GM13977 (cell line): ENCODE measurements at regions not wholly inside any gene's neighbourhood (a gene's known extent, or its start where the extent isn't known, plus 50 kb on each side); places are given as distances from the start of the nearest gene placed in this dataset.
"Not testable (repeated sequence)": the region's sequence is repeated elsewhere in the genome, so short reads cannot be mapped to it uniquely, and the experiment has no call there.

Experiments
- DNase-seq: peaks from one replicate; pipeline ENCODE4 v3.0.0; 2012; ENCODE audit warnings: low spot score
- in situ Hi-C: fragments of 300-500 bp; cut with MboI; formaldehyde crosslinking; loops from one replicate; pipeline ENCODE4 v1.12.0; 2022; ENCODE audit warnings: low sequenced_read_pairs, low pct_unique_long_range_greater_than_20kb, mixed read lengths, inconsistent platforms; ENCODE audit not compliant: unreplicated experiment
- TF ChIP-seq, protein P1 (sequence below): IDR thresholded peaks from 2 replicates; pipeline ENCODE4 v1.5.1; 2012; ENCODE audit warnings: mild to moderate bottlenecking, control low read depth; ENCODE audit not compliant: insufficient read depth; ENCODE audit errors: extremely low read depth, missing control alignments

- TF ChIP-seq, protein P1, sequence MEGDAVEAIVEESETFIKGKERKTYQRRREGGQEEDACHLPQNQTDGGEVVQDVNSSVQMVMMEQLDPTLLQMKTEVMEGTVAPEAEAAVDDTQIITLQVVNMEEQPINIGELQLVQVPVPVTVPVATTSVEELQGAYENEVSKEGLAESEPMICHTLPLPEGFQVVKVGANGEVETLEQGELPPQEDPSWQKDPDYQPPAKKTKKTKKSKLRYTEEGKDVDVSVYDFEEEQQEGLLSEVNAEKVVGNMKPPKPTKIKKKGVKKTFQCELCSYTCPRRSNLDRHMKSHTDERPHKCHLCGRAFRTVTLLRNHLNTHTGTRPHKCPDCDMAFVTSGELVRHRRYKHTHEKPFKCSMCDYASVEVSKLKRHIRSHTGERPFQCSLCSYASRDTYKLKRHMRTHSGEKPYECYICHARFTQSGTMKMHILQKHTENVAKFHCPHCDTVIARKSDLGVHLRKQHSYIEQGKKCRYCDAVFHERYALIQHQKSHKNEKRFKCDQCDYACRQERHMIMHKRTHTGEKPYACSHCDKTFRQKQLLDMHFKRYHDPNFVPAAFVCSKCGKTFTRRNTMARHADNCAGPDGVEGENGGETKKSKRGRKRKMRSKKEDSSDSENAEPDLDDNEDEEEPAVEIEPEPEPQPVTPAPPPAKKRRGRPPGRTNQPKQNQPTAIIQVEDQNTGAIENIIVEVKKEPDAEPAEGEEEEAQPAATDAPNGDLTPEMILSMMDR: no peak
- in situ Hi-C loops: no loop called here
- no peak for DNase-seq
Measured at GRCh38 chr10:53382543-53382942, 610.0 kb upstream of the MBL2 start.

- TF ChIP-seq, protein P1: no peak
- in situ Hi-C loops: no loop called here
- no peak for DNase-seq
Measured at GRCh38 chr10:53379956-53380355, 607.4 kb upstream of the MBL2 start.

DNA sequence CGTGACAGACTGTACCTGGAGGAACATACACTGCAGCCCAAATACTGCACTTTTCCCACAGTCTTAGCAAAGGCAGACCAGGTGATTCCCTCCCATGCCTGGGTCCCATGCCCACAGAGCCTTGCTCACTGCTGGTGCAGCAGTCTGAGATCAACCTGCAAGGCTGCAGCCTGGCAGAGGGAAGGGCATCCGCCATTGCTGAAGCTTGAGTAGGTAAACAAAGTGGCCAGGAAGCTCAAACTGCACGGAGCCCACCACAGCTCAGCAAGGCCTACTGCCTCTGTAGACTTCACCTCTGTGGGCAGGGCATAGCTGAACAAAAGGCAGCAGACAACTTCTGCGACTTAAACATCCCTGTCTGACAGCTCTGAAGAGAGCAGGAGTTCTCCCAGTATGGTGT lies 597.8 kb upstream of the MBL2 start:
- TF ChIP-seq, protein P1: no peak
- no peak for DNase-seq
- in situ Hi-C loops: no loop called here

DNA sequence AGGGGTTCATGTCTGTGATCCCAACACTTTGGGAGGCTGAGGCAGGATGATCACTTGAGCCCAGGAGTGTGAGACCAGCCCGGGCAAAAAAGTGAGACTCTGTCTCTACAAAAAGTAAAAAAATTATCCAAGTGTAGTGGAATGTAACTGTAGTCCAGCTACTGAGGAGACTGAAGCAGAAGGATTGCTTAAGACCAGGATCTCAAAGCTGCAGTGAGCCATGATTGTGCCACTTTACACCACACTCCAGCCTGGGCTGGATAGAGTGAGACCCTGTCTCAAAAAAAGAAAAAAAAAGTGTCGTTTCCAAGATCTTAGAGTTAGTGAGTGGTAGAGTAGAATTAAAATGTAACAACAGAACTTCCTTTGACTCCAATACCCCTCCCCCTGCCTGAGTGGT lies 589.4 kb upstream of the MBL2 start:
- in situ Hi-C loops: no loop called here
- no peak for DNase-seq
- TF ChIP-seq, protein P1: no peak

- in situ Hi-C loops: no loop called here
Measured at GRCh38 chr10:53361281-53361680, 588.7 kb upstream of the MBL2 start.

GRCh38 chr10:53358978-53359377 lies 586.4 kb upstream of the MBL2 start:
- in situ Hi-C loops, DNase-seq: not testable (repeated sequence)

More at GRCh38 chr10:53361281-53361680, 588.7 kb upstream of the MBL2 start:
- no peak for DNase-seq
- TF ChIP-seq, protein P1: no peak

DNA sequence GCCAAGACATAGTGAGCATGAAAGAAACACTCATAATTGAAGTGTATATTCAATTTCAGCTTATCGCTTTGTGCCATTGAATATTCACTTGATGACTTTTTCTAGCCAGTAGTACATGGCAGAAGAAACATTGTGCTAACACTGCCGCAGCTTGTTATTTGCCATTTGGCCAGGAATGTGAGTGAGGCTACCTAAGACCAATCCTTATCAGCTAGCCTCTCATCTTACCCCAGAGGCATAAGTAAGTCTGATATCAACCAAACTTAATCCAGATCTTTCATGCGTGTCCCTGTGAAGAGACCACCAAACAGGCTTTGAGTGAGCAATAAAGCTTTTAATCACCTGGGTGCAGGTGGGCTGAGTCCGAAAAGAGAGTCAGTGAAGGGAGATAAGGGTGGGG lies 586.0 kb upstream of the MBL2 start:
- no peak for DNase-seq
- TF ChIP-seq, protein P1: no peak
- in situ Hi-C loops: no loop called here
